Thyroid gland (tissue), 4 donors: ENCODE measurements at regions not wholly inside any gene's neighbourhood (a gene's known extent, or its start where the extent isn't known, plus 50 kb on each side); places are given as distances from the start of the nearest gene placed in this dataset. TPM values are rescaled to one million over a fixed set of nuclear protein-coding genes. Genes with fewer than 3 reads are reported as not detected.

Source experiments
- DNase-seq, 2 donors: peaks; one replicate each; pipeline ENCODE4 v3.0.0-alpha.2; 2019
- H3K27ac ChIP-seq, 3 donors: fragments of 200-600 bp; sonication (generic); 1 replicate in 2 of 3; 2 replicates in 1 of 3; pipeline ENCODE4 v1.5.1; 2016 to 2019; ENCODE audit warnings: mild to moderate bottlenecking in 1 of 3, moderate library complexity in 1 of 3
- H3K27me3 ChIP-seq: fragments of 200-600 bp; sonication (generic); one replicate; pipeline ENCODE4 v1.5.1; 2019
- H3K36me3 ChIP-seq, 2 donors: fragments of 200-600 bp; sonication (generic); one replicate each; pipeline ENCODE4 v1.5.1; 2016 to 2019
- H3K4me1 ChIP-seq, 2 donors: fragments of 200-600 bp; sonication (generic); one replicate each; pipeline ENCODE4 v1.5.1; 2017 to 2019
- H3K4me3 ChIP-seq, 3 donors: fragments of 200-600 bp; sonication (generic); replicated peaks in 1 of 3; 1 replicate in 2 of 3; 2 replicates in 1 of 3; pipeline ENCODE4 v1.5.1; 2016; ENCODE audit warnings: mild to moderate bottlenecking in 1 of 3
- H3K9me3 ChIP-seq: fragments of 200-600 bp; sonication (generic); one replicate; pipeline ENCODE4 v1.5.1; 2017
- POLR2A ChIP-seq, 2 donors: fragments of 450-650 bp; IDR thresholded peaks; one replicate each; pipeline ENCODE4 v1.6.1; 2017; ENCODE audit warnings: antibody characterized with exemption in 2 of 2, mild to moderate bottlenecking in 2 of 2, moderate library complexity in 1 of 2
- WGBS, 2 donors: methylation state at CpG; one replicate each; pipeline ENCODE4 v1.1.5; 2017; 5-methylcytosine and 5-hydroxymethylcytosine counted together
- intact Hi-C: fragments of 100-400 bp; cut with DNase I; formaldehyde crosslinking; loops from one replicate; pipeline ENCODE4 v1.15.1; 2023
- microRNA-seq: library from miRNA; unstranded; fragments of <30 nt; microRNA quantifications from one replicate; pipeline ENCODE4, GENCODE V29; 2016
- TF ChIP-seq, protein P1 (sequence below), 6 experiments: fragments of 200-600 bp in 3 of 6; fragments of 450-650 bp in 3 of 6; sonication (generic) in 3 of 6; IDR thresholded peaks; one replicate each; pipeline ENCODE4 v1.5.1; 2016 to 2019; ENCODE audit warnings: antibody characterized with exemption in 6 of 6, mild to moderate bottlenecking in 2 of 6, inconsistent platforms in 1 of 6, moderate library complexity in 1 of 6

- TF ChIP-seq, protein P1, sequence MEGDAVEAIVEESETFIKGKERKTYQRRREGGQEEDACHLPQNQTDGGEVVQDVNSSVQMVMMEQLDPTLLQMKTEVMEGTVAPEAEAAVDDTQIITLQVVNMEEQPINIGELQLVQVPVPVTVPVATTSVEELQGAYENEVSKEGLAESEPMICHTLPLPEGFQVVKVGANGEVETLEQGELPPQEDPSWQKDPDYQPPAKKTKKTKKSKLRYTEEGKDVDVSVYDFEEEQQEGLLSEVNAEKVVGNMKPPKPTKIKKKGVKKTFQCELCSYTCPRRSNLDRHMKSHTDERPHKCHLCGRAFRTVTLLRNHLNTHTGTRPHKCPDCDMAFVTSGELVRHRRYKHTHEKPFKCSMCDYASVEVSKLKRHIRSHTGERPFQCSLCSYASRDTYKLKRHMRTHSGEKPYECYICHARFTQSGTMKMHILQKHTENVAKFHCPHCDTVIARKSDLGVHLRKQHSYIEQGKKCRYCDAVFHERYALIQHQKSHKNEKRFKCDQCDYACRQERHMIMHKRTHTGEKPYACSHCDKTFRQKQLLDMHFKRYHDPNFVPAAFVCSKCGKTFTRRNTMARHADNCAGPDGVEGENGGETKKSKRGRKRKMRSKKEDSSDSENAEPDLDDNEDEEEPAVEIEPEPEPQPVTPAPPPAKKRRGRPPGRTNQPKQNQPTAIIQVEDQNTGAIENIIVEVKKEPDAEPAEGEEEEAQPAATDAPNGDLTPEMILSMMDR (IDR thresholded peaks at IDR 0.05), result no peak
- no peak for TF ChIP-seq POLR2A (IDR thresholded peaks at IDR 0.05)
- H3K4me1 ChIP-seq, result no peaks in the 10 kb centered on the region
- H3K36me3 ChIP-seq, result no peaks in the 10 kb centered on the region
- WGBS, 2 donors, result 46 to 69% methylated on average over 3 of the region's 3 CpGs
- no peaks in the 10 kb centered on the region for H3K9me3 ChIP-seq
- intact Hi-C loops, result no loop called here
- no peaks in the 10 kb centered on the region for H3K27me3 ChIP-seq
- no peak overlapping the region for H3K4me3 ChIP-seq
- DNase-seq, result no peak
- no peak overlapping the region for H3K27ac ChIP-seq
These were observed 53.0 kb upstream of the RPH3A start for GRCh38 chr12:112738531-112738930.

GRCh38 chr12:112740387-112740934 is 51.1 kb upstream of the RPH3A start:
- Histone ChIP-seq H3K4me3 (no peak overlapping the region), H3K36me3 (no peaks in the 10 kb centered on the region), H3K9me3 (no peaks in the 10 kb centered on the region), H3K27ac (no peak overlapping the region), H3K4me1 (no peaks in the 10 kb centered on the region), H3K27me3 (no peaks in the 10 kb centered on the region)
- no peak for DNase-seq
- TF ChIP-seq POLR2A (IDR thresholded peaks at IDR 0.05), result no peak
- TF ChIP-seq, protein P1 (IDR thresholded peaks at IDR 0.05), result no peak
- intact Hi-C loops, result no loop called here
- 86 to 91% methylated on average over 3 of the region's 3 CpGs for WGBS, 2 donors

DNA sequence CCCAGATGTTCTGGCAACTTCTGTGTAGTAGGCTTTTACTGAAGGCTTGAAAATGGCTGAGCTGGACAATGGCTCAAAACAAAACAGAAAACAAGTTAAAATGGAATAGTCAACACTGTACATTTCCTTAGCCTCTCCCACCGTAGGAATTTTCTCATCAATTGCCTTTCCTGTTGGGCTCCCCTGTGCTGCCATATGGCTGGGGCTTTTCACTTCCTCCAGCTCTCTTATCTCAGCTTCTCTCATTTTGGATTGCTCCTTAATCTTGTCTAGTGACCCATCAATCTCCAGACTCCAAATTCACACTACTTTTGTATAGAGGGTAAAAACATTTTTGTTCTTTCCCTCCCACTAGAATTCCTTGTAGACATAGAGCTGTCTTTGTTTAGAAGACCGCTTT is 50.4 kb upstream of the RPH3A start:
- H3K9me3 ChIP-seq, result no peaks in the 10 kb centered on the region

More for the DNA sequence above, 50.4 kb upstream of the RPH3A start:
- H3K4me1 ChIP-seq, result no peaks in the 10 kb centered on the region
- H3K36me3 ChIP-seq, result no peaks in the 10 kb centered on the region
- intact Hi-C loops, result no loop called here
- no peak overlapping the region for H3K4me3 ChIP-seq
- no peak for DNase-seq
- 52 to 65% methylated on average over 2 of the region's 2 CpGs for WGBS, 2 donors
- TF ChIP-seq POLR2A (IDR thresholded peaks at IDR 0.05), result no peak
- TF ChIP-seq, protein P1 (IDR thresholded peaks at IDR 0.05), result no peak
- H3K27me3 ChIP-seq, result no peaks in the 10 kb centered on the region
- no peak overlapping the region for H3K27ac ChIP-seq

Small RNA genes in the stretch of these regions (microRNA-seq; reads per million reads assigned to microRNA genes)
- not detected for gene MIR1302-1
